ENCODE measurements at regions not wholly inside any gene's neighbourhood (a gene's known extent, or its start where the extent isn't known, plus 50 kb on each side); places are given as distances from the start of the nearest gene placed in this dataset.

- Histone ChIP-seq H3K36me3 (ENCODE audit: control insufficient read depth, insufficient read depth, low read length) (no peaks in the 10 kb centered on the region), H2AFZ (ENCODE audit: low read length) (no peak overlapping the region), H3K27me3 (ENCODE audit: control insufficient read depth, insufficient read depth, low read length) (no peaks in the 10 kb centered on the region), H3K4me3 (replicated peaks in 1 of 4; ENCODE audit: control extremely low read depth in 1 of 4, insufficient read depth in 1 of 4, low read depth in 3 of 4, low read length in 4 of 4) (no peak overlapping the region), H3K4me1 (ENCODE audit: control insufficient read depth, extremely low read depth, insufficient read depth, low read length) (no peaks in the 10 kb centered on the region), H3K79me2 (ENCODE audit: control insufficient read depth, insufficient read depth, low read length) (no peaks in the 10 kb centered on the region), H3K9me3 (ENCODE audit: control insufficient read depth, insufficient read depth, low read depth, low read length) (no peaks in the 10 kb centered on the region), H3K27ac (ENCODE audit: insufficient read depth, low read length) (no peak overlapping the region), H4K20me1 (ENCODE audit: control insufficient read depth, extremely low read depth, insufficient read depth, low read length) (no peaks in the 10 kb centered on the region), H3K4me2 (ENCODE audit: extremely low read depth, insufficient read depth, low read length) (no peak overlapping the region), H3K9ac (ENCODE audit: insufficient read depth, low read length) (no peak overlapping the region)
- TF ChIP-seq CTCF (conservative IDR thresholded peaks at IDR 0.05 in 1 of 2, IDR thresholded peaks at IDR 0.05 in 1 of 2; ENCODE audit: low read depth in 1 of 2, low read length in 2 of 2) = no peak
- no peak for TF ChIP-seq EZH2 (IDR thresholded peaks at IDR 0.05; ENCODE audit: low read length, missing control alignments)
- DNase-seq (ENCODE audit: low read depth in 2 of 2) = no peak
These were observed 89.1 kb downstream of the B3GNT2 start for GRCh38 chr2:62284980-62285379.

GRCh38 chr2:62284471-62284870, 88.6 kb downstream of the B3GNT2 start:
- TF ChIP-seq CTCF (conservative IDR thresholded peaks at IDR 0.05 in 1 of 2, IDR thresholded peaks at IDR 0.05 in 1 of 2; ENCODE audit: low read depth in 1 of 2, low read length in 2 of 2) = no peak
- no peak for TF ChIP-seq EZH2 (IDR thresholded peaks at IDR 0.05; ENCODE audit: low read length, missing control alignments)
- H3K9ac ChIP-seq (ENCODE audit: insufficient read depth, low read length) = no peak overlapping the region
- no peaks in the 10 kb centered on the region for H3K9me3 ChIP-seq (ENCODE audit: control insufficient read depth, insufficient read depth, low read depth, low read length)
- no peaks in the 10 kb centered on the region for H3K79me2 ChIP-seq (ENCODE audit: control insufficient read depth, insufficient read depth, low read length)
- H2AFZ ChIP-seq (ENCODE audit: low read length) = no peak overlapping the region
- H3K36me3 ChIP-seq (ENCODE audit: control insufficient read depth, insufficient read depth, low read length) = no peaks in the 10 kb centered on the region
- no peak for DNase-seq (ENCODE audit: low read depth in 2 of 2)
- H4K20me1 ChIP-seq (ENCODE audit: control insufficient read depth, extremely low read depth, insufficient read depth, low read length) = no peaks in the 10 kb centered on the region
- H3K4me1 ChIP-seq (ENCODE audit: control insufficient read depth, extremely low read depth, insufficient read depth, low read length) = no peaks in the 10 kb centered on the region
- no peaks in the 10 kb centered on the region for H3K27me3 ChIP-seq (ENCODE audit: control insufficient read depth, insufficient read depth, low read length)
- no peak overlapping the region for H3K4me2 ChIP-seq (ENCODE audit: extremely low read depth, insufficient read depth, low read length)
- H3K4me3 ChIP-seq (replicated peaks in 1 of 4; ENCODE audit: control extremely low read depth in 1 of 4, insufficient read depth in 1 of 4, low read depth in 3 of 4, low read length in 4 of 4) = no peak overlapping the region
- no peak overlapping the region for H3K27ac ChIP-seq (ENCODE audit: insufficient read depth, low read length)

DNA sequence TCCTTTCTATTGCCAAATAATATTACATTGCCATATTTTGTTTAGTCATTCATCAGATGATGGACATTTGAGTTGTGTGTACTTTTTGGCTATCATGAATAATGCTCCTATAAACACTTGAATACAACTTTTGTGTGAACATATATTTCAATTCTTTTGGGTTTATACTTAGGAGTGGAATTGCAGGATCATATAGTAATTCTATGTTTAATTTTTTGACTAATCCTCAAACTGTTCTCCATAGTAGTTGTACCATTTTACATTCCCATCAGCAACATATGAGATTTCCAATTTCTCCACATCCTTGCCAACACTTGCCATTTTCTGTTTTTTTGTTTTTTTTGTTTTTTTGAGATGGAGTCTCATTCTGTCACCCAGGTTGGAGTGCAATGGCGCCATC, 87.2 kb downstream of the B3GNT2 start:
- Histone ChIP-seq H2AFZ (ENCODE audit: low read length) (no peak overlapping the region), H3K4me2 (ENCODE audit: extremely low read depth, insufficient read depth, low read length) (no peak overlapping the region), H3K4me1 (ENCODE audit: control insufficient read depth, extremely low read depth, insufficient read depth, low read length) (no peaks in the 10 kb centered on the region), H3K36me3 (ENCODE audit: control insufficient read depth, insufficient read depth, low read length) (no peaks in the 10 kb centered on the region), H3K4me3 (replicated peaks in 1 of 4; ENCODE audit: control extremely low read depth in 1 of 4, insufficient read depth in 1 of 4, low read depth in 3 of 4, low read length in 4 of 4) (no peak overlapping the region), H3K79me2 (ENCODE audit: control insufficient read depth, insufficient read depth, low read length) (no peaks in the 10 kb centered on the region), H3K27ac (ENCODE audit: insufficient read depth, low read length) (no peak overlapping the region), H3K9ac (ENCODE audit: insufficient read depth, low read length) (no peak overlapping the region), H3K9me3 (ENCODE audit: control insufficient read depth, insufficient read depth, low read depth, low read length) (no peaks in the 10 kb centered on the region), H4K20me1 (ENCODE audit: control insufficient read depth, extremely low read depth, insufficient read depth, low read length) (no peaks in the 10 kb centered on the region), H3K27me3 (ENCODE audit: control insufficient read depth, insufficient read depth, low read length) (no peaks in the 10 kb centered on the region)
- no peak for DNase-seq (ENCODE audit: low read depth in 2 of 2)
- TF ChIP-seq CTCF (conservative IDR thresholded peaks at IDR 0.05 in 1 of 2, IDR thresholded peaks at IDR 0.05 in 1 of 2; ENCODE audit: low read depth in 1 of 2, low read length in 2 of 2) (no peak), EZH2 (IDR thresholded peaks at IDR 0.05; ENCODE audit: low read length, missing control alignments) (no peak)

Data from fibroblast of lung (primary cell).